Nephron (organoid): ENCODE measurements at regions not wholly inside any gene's neighbourhood (a gene's known extent, or its start where the extent isn't known, plus 50 kb on each side); places are given as distances from the start of the nearest gene placed in this dataset.
A peak's percentile ranks its signal among the peaks of the same experiment; 100 is the strongest.

Source experiments
- H3K27ac Mint-ChIP-seq, 3 experiments: 2 replicates each; pipeline ENCODE4 v1.8.0; 2020; ENCODE audit warnings: mixed read lengths in 3 of 3, mild to moderate bottlenecking in 2 of 3, moderate library complexity in 1 of 3
- H3K27me3 Mint-ChIP-seq: 2 replicates; pipeline ENCODE4 v1.8.0; 2021; ENCODE audit warnings: low read depth, mild to moderate bottlenecking, moderate library complexity, mixed read lengths
- H3K36me3 Mint-ChIP-seq: 2 replicates; pipeline ENCODE4 v1.8.0; 2020; ENCODE audit warnings: low read depth, mixed read lengths
- H3K4me1 Mint-ChIP-seq: 2 replicates; pipeline ENCODE4 v1.8.0; 2020; ENCODE audit warnings: mixed read lengths
- H3K4me3 Mint-ChIP-seq, 3 experiments: 2 replicates each; pipeline ENCODE4 v1.8.0; 2020; ENCODE audit warnings: mild to moderate bottlenecking in 3 of 3, mixed read lengths in 3 of 3, moderate library complexity in 2 of 3
- H3K9me3 Mint-ChIP-seq: 2 replicates; pipeline ENCODE4 v1.8.0; 2020; ENCODE audit warnings: mixed read lengths
- TF ChIP-seq, protein P1 (sequence below), 3 experiments: fragments of 200-600 bp; sonication (generic); IDR thresholded peaks; one replicate each; pipeline ENCODE4 v1.5.0; 2021; ENCODE audit warnings: antibody characterized with exemption in 3 of 3; ENCODE audit not compliant: unreplicated experiment in 3 of 3

- Mint-ChIP-seq H3K4me1 (no peaks in the 10 kb centered on the region), H3K27me3 (no peaks in the 10 kb centered on the region), H3K9me3 (peaks cover 3% of the 10 kb centered on the region), H3K27ac (no peak overlapping the region), H3K36me3 (peaks cover 4% of the 10 kb centered on the region), H3K4me3 (no peak overlapping the region)
- TF ChIP-seq, protein P1, sequence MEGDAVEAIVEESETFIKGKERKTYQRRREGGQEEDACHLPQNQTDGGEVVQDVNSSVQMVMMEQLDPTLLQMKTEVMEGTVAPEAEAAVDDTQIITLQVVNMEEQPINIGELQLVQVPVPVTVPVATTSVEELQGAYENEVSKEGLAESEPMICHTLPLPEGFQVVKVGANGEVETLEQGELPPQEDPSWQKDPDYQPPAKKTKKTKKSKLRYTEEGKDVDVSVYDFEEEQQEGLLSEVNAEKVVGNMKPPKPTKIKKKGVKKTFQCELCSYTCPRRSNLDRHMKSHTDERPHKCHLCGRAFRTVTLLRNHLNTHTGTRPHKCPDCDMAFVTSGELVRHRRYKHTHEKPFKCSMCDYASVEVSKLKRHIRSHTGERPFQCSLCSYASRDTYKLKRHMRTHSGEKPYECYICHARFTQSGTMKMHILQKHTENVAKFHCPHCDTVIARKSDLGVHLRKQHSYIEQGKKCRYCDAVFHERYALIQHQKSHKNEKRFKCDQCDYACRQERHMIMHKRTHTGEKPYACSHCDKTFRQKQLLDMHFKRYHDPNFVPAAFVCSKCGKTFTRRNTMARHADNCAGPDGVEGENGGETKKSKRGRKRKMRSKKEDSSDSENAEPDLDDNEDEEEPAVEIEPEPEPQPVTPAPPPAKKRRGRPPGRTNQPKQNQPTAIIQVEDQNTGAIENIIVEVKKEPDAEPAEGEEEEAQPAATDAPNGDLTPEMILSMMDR (IDR thresholded peaks at IDR 0.05; ENCODE audit: unreplicated experiment in 3 of 3): no peak
These were observed 92.8 kb upstream of the ZNF469 start for GRCh38 chr16:88289968-88290401.

DNA sequence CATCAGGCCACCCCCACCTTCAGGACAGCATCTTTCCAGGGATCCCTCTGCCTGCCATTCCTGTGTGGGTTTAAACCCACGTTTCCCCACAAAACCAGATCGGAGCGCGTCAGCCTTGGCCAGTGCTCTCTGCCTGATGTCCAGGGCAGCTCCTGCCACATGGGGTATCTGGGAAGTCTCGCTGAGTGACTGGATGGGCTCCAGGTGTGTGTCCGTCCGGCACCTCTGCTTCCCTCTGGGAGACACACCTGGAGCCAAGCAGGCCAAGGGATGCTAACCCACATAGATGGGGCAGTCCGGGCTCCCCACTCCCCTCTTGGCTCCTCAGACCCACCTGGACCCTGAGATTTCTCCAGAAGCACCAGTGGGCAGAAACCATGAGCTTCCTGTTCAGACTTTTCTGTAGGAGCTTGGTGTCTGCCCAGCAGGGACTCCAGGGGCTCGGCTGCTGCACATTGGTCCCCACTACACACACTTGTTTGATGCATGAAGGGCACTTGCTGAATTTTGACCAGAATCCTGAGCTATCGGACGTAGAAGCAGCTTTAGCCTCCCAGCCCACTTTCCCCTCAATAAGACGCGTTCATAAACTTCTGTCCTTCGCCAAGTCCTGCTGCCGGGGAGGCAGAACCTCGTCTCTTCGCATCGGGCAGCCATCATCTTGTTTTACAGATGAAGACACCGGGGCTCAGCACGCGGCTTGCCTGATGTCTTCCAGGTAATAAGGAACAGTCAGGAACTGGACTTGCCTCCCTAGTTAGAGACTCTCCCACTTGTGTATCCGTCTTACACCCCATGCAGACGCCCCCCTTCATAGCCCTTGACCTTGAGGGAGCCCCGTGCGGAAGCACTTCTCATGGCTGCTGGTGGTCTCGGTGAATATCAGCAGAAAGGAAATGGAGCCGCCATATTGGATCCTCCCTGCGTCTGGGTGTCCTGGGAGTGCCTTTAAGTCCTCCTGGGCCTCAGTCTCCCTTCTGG is 91.6 kb upstream of the ZNF469 start:
- Mint-ChIP-seq H3K27me3 (peaks cover 4% of the 10 kb centered on the region), H3K9me3 (no peaks in the 10 kb centered on the region), H3K36me3 (peaks cover 4% of the 10 kb centered on the region), H3K27ac (no peak overlapping the region), H3K4me1 (peaks cover 4% of the 10 kb centered on the region), H3K4me3 (no peak overlapping the region)
- TF ChIP-seq, protein P1 (IDR thresholded peaks at IDR 0.05; ENCODE audit: unreplicated experiment in 3 of 3): no peak

DNA sequence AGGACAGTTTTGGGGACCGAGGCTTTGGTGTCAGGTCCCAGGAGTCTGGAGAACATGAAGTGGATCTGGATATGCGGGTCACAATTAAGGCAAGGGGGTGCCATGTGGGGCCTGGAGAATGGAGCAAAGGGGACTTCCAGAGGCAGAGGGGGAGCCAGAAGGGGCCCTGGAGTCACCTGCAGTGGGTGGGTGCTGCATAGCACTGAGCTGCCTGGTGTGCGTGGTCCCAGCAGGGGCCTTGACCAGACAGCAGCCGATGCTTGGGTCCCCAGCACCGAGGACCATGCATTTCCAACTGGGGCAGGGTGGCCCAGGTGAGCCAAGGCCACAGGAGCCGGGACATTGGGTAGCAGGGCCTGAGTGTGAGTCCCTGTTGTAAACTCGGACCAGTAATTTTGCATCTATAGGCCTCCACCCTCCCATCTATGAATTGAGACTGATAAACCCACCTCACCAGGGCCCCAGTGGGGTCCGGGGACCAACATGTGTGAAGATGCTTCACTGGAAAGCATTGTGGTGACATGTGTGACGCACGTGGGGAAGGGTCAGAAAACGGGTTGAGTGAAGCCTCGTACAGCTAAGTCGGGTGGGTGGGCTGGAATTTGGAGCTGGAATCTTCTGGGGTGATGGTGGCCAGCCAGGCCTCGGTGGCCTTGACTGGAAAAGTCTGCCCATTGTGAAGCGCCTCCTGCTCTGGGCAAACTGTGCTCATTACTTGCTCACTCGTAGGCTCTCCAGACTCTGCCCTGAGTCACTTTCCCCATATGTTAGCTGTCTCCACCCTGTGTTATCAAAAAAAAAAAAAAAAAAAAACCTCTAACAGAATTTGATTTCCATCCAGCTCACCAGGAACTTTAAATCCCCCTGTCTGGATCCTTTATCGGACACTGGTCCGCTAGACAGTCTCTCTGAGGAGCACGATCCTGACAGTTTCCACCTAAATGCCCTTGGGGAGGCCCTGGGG is 90.5 kb upstream of the ZNF469 start:
- Mint-ChIP-seq H3K36me3 (no peaks in the 10 kb centered on the region), H3K27me3 (peaks cover 8% of the 10 kb centered on the region), H3K4me1 (peaks cover 12% of the 10 kb centered on the region), H3K9me3 (no peaks in the 10 kb centered on the region), H3K27ac (no peak overlapping the region), H3K4me3 (no peak overlapping the region)
- TF ChIP-seq, protein P1 (IDR thresholded peaks at IDR 0.05; ENCODE audit: unreplicated experiment in 3 of 3): no peak

DNA sequence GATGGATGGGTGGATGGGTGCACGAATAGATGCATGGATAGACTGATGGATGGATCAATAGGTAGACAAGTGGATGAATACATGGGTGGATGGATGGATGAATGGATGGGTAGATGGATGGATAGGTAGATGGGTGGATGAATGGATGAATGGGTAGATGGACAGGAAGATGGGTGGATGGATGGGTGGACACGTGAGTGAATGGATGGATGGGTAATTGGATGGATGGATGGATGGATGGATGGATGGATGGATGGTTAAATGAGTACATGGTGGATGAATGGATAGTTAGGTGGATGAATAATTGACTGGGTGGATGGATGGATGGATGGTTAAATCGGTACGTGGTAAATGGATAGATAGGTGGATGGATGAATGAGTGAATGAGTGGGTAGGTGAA is 89.7 kb upstream of the ZNF469 start:
- Mint-ChIP-seq H3K27ac (no peak overlapping the region), H3K4me3 (no peak overlapping the region)

DNA sequence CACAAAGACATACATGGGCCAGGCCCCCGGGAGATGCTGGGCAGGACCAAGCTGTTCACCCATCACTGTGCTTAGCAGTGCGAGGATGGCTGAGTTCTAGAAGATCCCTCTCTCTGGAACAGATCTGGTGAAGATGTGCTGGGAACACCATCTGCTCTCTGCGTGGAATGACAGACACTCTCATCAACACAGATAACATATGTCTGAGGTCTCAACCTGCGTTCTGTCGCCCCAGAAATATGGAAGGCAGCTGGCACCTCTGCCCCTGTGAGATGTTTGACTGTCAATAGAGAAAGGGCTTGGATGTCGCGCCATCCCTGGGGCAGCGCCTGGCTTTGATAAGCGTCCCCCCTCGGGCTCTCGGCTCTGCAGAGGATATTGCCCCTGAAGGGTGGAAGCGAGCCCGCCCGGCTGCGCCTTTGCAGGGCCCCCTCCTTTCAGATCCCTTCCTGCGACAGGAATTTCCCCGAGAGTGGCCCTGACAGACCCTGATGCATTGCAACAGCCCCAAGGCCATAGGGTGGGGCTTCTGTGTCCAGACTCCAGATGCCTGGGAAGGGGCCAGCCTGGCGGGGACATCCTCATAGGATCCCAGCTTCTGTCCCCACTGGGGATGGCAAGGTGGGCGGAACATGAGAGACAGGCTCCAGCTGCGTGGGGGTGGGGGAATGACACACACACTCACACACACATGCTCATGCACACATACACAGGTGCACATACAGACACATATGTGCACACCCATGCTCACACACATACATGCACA is 86.9 kb upstream of the ZNF469 start:
- Mint-ChIP-seq H3K4me1 (peaks cover 33% of the 10 kb centered on the region), H3K27ac (peak overlapping the region in 2 of 3 experiments; percentile 35 to 86), H3K4me3 (peak overlapping the region in 1 of 3 experiments; percentile 37), H3K9me3 (no peaks in the 10 kb centered on the region), H3K36me3 (no peaks in the 10 kb centered on the region), H3K27me3 (peaks cover 18% of the 10 kb centered on the region)
- TF ChIP-seq, protein P1 (IDR thresholded peaks at IDR 0.05; ENCODE audit: unreplicated experiment in 3 of 3): no peak

More for the DNA sequence above, 89.7 kb upstream of the ZNF469 start:
- TF ChIP-seq, protein P1 (IDR thresholded peaks at IDR 0.05; ENCODE audit: unreplicated experiment in 3 of 3): no peak
- no peaks in the 10 kb centered on the region for H3K9me3 Mint-ChIP-seq
- H3K4me1 Mint-ChIP-seq: peaks cover 19% of the 10 kb centered on the region
- no peaks in the 10 kb centered on the region for H3K36me3 Mint-ChIP-seq
- peaks cover 12% of the 10 kb centered on the region for H3K27me3 Mint-ChIP-seq
